ENCODE measurements at regions not wholly inside any gene's neighbourhood (a gene's known extent, or its start where the extent isn't known, plus 50 kb on each side); places are given as distances from the start of the nearest gene placed in this dataset.

GRCh38 chr19:30911491-30911890 lies 437.7 kb downstream of the TSHZ3 start:
- H3K27ac ChIP-seq: no peak overlapping the region
- TF ChIP-seq, protein P1, sequence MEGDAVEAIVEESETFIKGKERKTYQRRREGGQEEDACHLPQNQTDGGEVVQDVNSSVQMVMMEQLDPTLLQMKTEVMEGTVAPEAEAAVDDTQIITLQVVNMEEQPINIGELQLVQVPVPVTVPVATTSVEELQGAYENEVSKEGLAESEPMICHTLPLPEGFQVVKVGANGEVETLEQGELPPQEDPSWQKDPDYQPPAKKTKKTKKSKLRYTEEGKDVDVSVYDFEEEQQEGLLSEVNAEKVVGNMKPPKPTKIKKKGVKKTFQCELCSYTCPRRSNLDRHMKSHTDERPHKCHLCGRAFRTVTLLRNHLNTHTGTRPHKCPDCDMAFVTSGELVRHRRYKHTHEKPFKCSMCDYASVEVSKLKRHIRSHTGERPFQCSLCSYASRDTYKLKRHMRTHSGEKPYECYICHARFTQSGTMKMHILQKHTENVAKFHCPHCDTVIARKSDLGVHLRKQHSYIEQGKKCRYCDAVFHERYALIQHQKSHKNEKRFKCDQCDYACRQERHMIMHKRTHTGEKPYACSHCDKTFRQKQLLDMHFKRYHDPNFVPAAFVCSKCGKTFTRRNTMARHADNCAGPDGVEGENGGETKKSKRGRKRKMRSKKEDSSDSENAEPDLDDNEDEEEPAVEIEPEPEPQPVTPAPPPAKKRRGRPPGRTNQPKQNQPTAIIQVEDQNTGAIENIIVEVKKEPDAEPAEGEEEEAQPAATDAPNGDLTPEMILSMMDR (conservative IDR thresholded peaks at IDR 0.05): no peak

DNA sequence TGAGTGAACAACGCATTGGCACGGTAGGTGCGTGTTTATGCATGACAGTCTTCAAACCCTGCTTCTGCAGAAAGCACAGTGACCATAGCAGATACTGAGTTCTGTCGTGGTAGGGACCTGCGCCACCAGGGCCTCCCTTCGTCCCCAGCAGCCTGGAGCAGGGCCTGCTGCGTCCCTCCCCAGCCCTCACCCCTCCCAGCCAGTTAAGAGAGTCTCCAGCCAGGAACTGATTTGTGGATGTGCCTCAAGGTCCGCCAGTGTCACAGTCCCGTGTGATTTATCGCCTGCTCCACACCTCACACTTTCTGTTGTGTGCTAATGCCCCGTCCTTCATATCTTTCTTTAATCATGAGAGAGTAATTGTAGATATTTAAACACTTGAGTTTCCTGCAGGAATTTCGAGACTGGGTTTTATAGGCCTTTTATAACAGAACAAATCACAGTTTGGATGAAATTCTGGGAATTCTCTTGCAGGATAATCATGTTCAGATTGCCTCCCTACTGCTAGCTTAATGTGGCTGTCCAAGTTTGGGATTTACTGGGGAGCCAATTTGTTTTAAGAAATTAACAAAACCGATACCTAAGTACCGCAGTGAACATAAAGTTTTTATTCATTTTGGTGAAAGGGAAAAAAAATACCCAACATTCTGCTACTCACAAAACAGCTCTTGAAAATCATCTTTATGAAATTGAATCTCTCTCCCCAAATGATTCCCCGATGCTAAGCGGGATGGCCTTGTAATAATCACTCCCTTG lies 438.6 kb downstream of the TSHZ3 start:
- no peak overlapping the region for H3K27ac ChIP-seq
- TF ChIP-seq, protein P1 (conservative IDR thresholded peaks at IDR 0.05): no peak

DNA sequence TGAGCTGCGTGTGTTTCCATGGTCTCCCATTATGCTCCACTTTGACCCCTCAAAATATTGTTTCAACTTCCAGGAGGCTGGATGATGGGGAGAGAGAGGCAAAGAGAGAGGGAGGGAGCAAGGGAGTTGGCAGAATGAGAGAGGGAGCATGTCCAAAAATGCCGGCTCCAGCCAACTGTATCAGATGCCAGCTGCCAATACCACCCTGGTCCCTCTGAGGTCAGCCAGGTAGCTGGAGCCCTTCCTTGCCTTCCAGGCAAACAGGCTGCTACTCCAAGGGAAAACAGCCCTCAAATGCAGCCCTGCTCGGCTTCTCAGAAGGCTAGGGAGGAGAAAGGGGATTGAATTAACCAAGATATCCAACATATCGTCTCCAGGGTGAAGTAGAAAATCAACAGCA lies 440.0 kb downstream of the TSHZ3 start:
- no peak overlapping the region for H3K27ac ChIP-seq
- TF ChIP-seq, protein P1 (conservative IDR thresholded peaks at IDR 0.05): no peak

- no peak overlapping the region for H3K27ac ChIP-seq
- TF ChIP-seq, protein P1 (conservative IDR thresholded peaks at IDR 0.05): no peak
Observed at GRCh38 chr19:30908262-30908771, 440.9 kb downstream of the TSHZ3 start.

GRCh38 chr19:30906871-30907270 lies 442.4 kb downstream of the TSHZ3 start:
- TF ChIP-seq, protein P1 (conservative IDR thresholded peaks at IDR 0.05): no peak
- no peak overlapping the region for H3K27ac ChIP-seq

- TF ChIP-seq, protein P1 (conservative IDR thresholded peaks at IDR 0.05): no peak
- no peak overlapping the region for H3K27ac ChIP-seq
Observed at GRCh38 chr19:30900051-30900450, 449.2 kb downstream of the TSHZ3 start.

DNA sequence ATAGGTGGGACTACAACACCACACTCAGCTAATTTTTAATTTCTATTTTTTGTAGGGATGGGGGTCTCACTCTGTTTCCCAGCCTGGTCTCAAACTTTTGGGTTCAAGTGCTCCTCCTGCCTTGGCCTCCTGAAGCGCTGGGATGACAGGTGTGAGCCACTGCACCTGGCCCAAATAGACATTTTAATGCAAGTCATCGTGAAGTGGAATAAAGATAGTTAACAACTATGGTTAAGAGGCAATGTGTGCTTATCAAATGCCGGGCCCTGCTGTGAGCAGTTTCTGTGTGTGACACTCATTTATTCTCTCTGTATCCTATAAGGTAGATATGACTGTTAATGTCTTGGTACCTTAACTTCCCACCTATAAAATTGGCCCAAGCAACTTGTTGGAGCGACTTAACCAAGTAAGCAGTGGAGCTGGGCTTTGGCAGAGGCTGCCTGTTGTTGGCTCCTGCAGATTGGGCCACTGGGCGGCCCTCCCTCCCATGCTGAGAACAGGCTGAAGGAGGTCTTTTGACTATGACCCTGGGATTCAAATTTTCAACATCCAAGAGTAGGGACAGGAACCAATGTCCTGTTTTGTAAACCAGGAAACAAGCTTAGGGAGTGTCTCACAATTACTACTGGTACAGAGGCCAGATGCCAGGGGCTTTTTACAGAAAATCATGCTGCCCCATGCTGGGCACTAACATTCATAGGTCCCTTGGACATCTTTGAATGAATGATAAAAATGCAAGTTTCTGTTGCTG lies 450.7 kb downstream of the TSHZ3 start:
- TF ChIP-seq, protein P1 (conservative IDR thresholded peaks at IDR 0.05): no peak
- no peak overlapping the region for H3K27ac ChIP-seq

Data from VCaP (cell line).